SK-N-SH (cell line): ENCODE measurements at regions not wholly inside any gene's neighbourhood (a gene's known extent, or its start where the extent isn't known, plus 50 kb on each side); places are given as distances from the start of the nearest gene placed in this dataset.

Source experiments
- CTCF ChIA-PET: fragments of 300-600, 350-600 bp; formaldehyde crosslinking; extraction: SDS; loops from one replicate; lab custom pipeline; 2021; lab: Yijun Ruan, JAX
- POLR2A ChIA-PET: fragments of 350-600 bp; sonication (Branson Sonifier 250); formaldehyde crosslinking; extraction: SDS; loops from one replicate; lab custom pipeline; 2020; ENCODE audit warnings: antibody characterized with exemption, inconsistent platforms; lab: Yijun Ruan, JAX
- DNase-seq: peaks from one replicate; pipeline ENCODE4 v3.0.0; 2012
- H2AFZ ChIP-seq: fragments of 200-600 bp; sonication (generic); 2 replicates; pipeline ENCODE4 v1.8.1; 2016; ENCODE audit warnings: antibody characterized with exemption, mild to moderate bottlenecking, low read depth
- H3F3A ChIP-seq: fragments of 200-600 bp; sonication (generic); replicated peaks from 2 replicates; pipeline ENCODE3; 2016; ENCODE audit warnings: antibody characterized with exemption, mild to moderate bottlenecking; ENCODE audit not compliant: insufficient read depth
- H3K27ac ChIP-seq, 2 experiments: fragments of 200-500 bp in 1 of 2; fragments of 200-600 bp in 1 of 2; sonication (Bioruptor generic) in 1 of 2; sonication (generic), shearing (Covaris generic) in 1 of 2; 2 replicates each; pipeline versions ENCODE4 v1.5.1 to v1.6.1; 2014 to 2016; ENCODE audit warnings: low read depth in 2 of 2, inconsistent platforms in 1 of 2, low read length in 1 of 2, mild to moderate bottlenecking in 1 of 2, mixed read lengths in 1 of 2
- H3K27me3 ChIP-seq: fragments of 200-600 bp; sonication (generic), shearing (Covaris generic); 2 replicates; pipeline ENCODE4 v1.6.1; 2016; ENCODE audit warnings: mixed run types; ENCODE audit not compliant: insufficient read depth
- H3K36me3 ChIP-seq, 2 experiments: fragments of 200-500 bp in 1 of 2; fragments of 200-600 bp in 1 of 2; sonication (Bioruptor generic) in 1 of 2; sonication (generic) in 1 of 2; replicated peaks in 1 of 2; 2 replicates each; pipeline versions ENCODE3 to v1.5.1; 2014 to 2016; ENCODE audit warnings: low read length in 1 of 2, mild to moderate bottlenecking in 1 of 2; ENCODE audit not compliant: insufficient read depth in 2 of 2, control insufficient read depth in 1 of 2
- H3K4me1 ChIP-seq, 2 experiments: fragments of 200-500 bp in 1 of 2; fragments of 200-600 bp in 1 of 2; sonication (Bioruptor generic) in 1 of 2; sonication (generic), shearing (Covaris generic) in 1 of 2; 2 replicates each; pipeline versions ENCODE4 v1.5.1 to v1.6.1; 2014 to 2016; ENCODE audit warnings: low read depth in 1 of 2, low read length in 1 of 2, mixed run types in 1 of 2; ENCODE audit not compliant: insufficient read depth in 2 of 2, control insufficient read depth in 1 of 2
- H3K4me2 ChIP-seq: fragments of 200-600 bp; sonication (generic), shearing (Covaris generic); 2 replicates; pipeline ENCODE4 v1.6.1; 2017; ENCODE audit warnings: mixed run types
- H3K4me3 ChIP-seq, 2 experiments: fragments of 200-500 bp in 1 of 2; fragments of 200-600 bp in 1 of 2; sonication (Bioruptor generic) in 1 of 2; sonication (generic), shearing (Covaris generic) in 1 of 2; 2 replicates each; pipeline versions ENCODE4 v1.5.1 to v1.8.1; 2014 to 2016; ENCODE audit warnings: low read depth in 2 of 2, inconsistent platforms in 1 of 2, low read length in 1 of 2, mild to moderate bottlenecking in 1 of 2, mixed read lengths in 1 of 2, moderate library complexity in 1 of 2
- H3K79me2 ChIP-seq: fragments of 200-600 bp; sonication (generic); 2 replicates; pipeline ENCODE4 v1.8.1; 2017; ENCODE audit warnings: mild to moderate bottlenecking; ENCODE audit not compliant: insufficient read depth
- H3K9ac ChIP-seq: fragments of 200-600 bp; sonication (generic); 2 replicates; pipeline ENCODE4 v1.6.1; 2017; ENCODE audit warnings: mixed run types
- H3K9me2 ChIP-seq: fragments of 200-600 bp; sonication (generic); 2 replicates; pipeline ENCODE4 v1.6.1; 2017; ENCODE audit warnings: mixed run types
- H3K9me3 ChIP-seq: fragments of 200-600 bp; sonication (generic); 2 replicates; pipeline ENCODE4 v1.6.1; 2017; ENCODE audit warnings: mixed run types, mild to moderate bottlenecking, moderate library complexity
- H4K20me1 ChIP-seq: fragments of 200-600 bp; sonication (generic); 2 replicates; pipeline ENCODE4 v1.6.1; 2017; ENCODE audit warnings: mild to moderate bottlenecking, mixed run types; ENCODE audit not compliant: insufficient read depth
- CHD2 ChIP-seq: fragments of 150-350 bp; IDR thresholded peaks from 2 replicates; pipeline ENCODE4 v1.6.1; 2018; ENCODE audit warnings: low read length; ENCODE audit not compliant: partially characterized antibody
- ELF1 ChIP-seq: IDR thresholded peaks from 2 replicates; pipeline ENCODE4 v1.4.0; 2012
- EZH2phosphoT487 ChIP-seq: fragments of 200-600 bp; sonication (generic); IDR thresholded peaks from 2 replicates; pipeline ENCODE4 v1.6.1; 2017; ENCODE audit warnings: low read depth, mixed run types, mild to moderate bottlenecking, antibody characterized with exemption, moderate library complexity, borderline replicate concordance
- FOXJ3 ChIP-seq: sonication (generic); formaldehyde crosslinking; IDR thresholded peaks from 2 replicates; pipeline ENCODE4 v1.5.1; 2020; ENCODE audit warnings: mild to moderate bottlenecking, missing genetic modification reagents
- FOXM1 ChIP-seq: IDR thresholded peaks from 2 replicates; pipeline ENCODE4 v1.4.0; 2012; ENCODE audit warnings: low read depth, mild to moderate bottlenecking
- GATA2 ChIP-seq: sonication (generic); formaldehyde crosslinking; IDR thresholded peaks from 2 replicates; pipeline ENCODE4 v1.5.0; 2020; ENCODE audit warnings: mild to moderate bottlenecking, missing genetic modification reagents
- MAX ChIP-seq: IDR thresholded peaks from 2 replicates; pipeline ENCODE4 v1.4.0; 2012; ENCODE audit warnings: low read depth
- MEF2A ChIP-seq: IDR thresholded peaks from 2 replicates; pipeline ENCODE4 v1.4.0; 2012; ENCODE audit warnings: low read depth, borderline replicate concordance
- MXI1 ChIP-seq: IDR thresholded peaks from 2 replicates; pipeline ENCODE4 v1.6.1; 2012; ENCODE audit warnings: mild to moderate bottlenecking, low read depth, low read length, improper control_type of control experiment
- RAD21 ChIP-seq: IDR thresholded peaks from 2 replicates; pipeline ENCODE4 v1.6.1; 2012; ENCODE audit warnings: mild to moderate bottlenecking, low read length
- RCOR1 ChIP-seq: fragments of 150-350 bp; IDR thresholded peaks from 2 replicates; pipeline ENCODE4 v1.6.1; 2017; ENCODE audit warnings: antibody characterized with exemption, low read length
- REST ChIP-seq: IDR thresholded peaks from 2 replicates; pipeline ENCODE4 v1.6.1; 2012; ENCODE audit warnings: mild to moderate bottlenecking, low read depth, low read length, moderate library complexity
- SIN3A ChIP-seq: IDR thresholded peaks from 2 replicates; pipeline ENCODE4 v1.6.1; 2012; ENCODE audit warnings: low read depth, mild to moderate bottlenecking, low read length, moderate library complexity, borderline replicate concordance
- SMC3 ChIP-seq: IDR thresholded peaks from 2 replicates; pipeline ENCODE4 v1.6.1; 2012; ENCODE audit warnings: low read depth, low read length, improper control_type of control experiment
- TAF1 ChIP-seq: IDR thresholded peaks from 2 replicates; pipeline ENCODE4 v1.6.1; 2012; ENCODE audit warnings: low read depth, mild to moderate bottlenecking, low read length, moderate library complexity, borderline replicate concordance
- TCF12 ChIP-seq: IDR thresholded peaks from 2 replicates; pipeline ENCODE4 v1.4.0; 2012
- TEAD4 ChIP-seq: IDR thresholded peaks from 2 replicates; pipeline ENCODE4 v1.4.0; 2012; ENCODE audit warnings: mild to moderate bottlenecking, borderline replicate concordance; ENCODE audit not compliant: insufficient read depth
- USF1 ChIP-seq: IDR thresholded peaks from 2 replicates; pipeline ENCODE4 v1.4.0; 2012; ENCODE audit warnings: low read depth, borderline replicate concordance
- USF2 ChIP-seq: fragments of 150-350 bp; IDR thresholded peaks from 2 replicates; pipeline ENCODE4 v1.6.1; 2017; ENCODE audit warnings: antibody characterized with exemption, low read length, low read depth, borderline replicate concordance
- YY1 ChIP-seq: IDR thresholded peaks from 2 replicates; pipeline ENCODE4 v1.4.0; 2012; ENCODE audit warnings: low read depth, mild to moderate bottlenecking
- ZBTB33 ChIP-seq: IDR thresholded peaks from 2 replicates; pipeline ENCODE4 v1.4.0; 2012; ENCODE audit warnings: low read depth, borderline replicate concordance
- WGBS: methylation state at CpG from one replicate; pipeline ENCODE4 v1.1.6; 2017; ENCODE audit warnings: low lambda C conversion rate; 5-methylcytosine and 5-hydroxymethylcytosine counted together

- no peaks in the 10 kb centered on the region for H3K79me2 ChIP-seq
- H2AFZ ChIP-seq: no peak overlapping the region
- no peaks in the 10 kb centered on the region for H3K27me3 ChIP-seq
- 0 out of 2 replicates have a peak, but pooled peaks cover 1% of the 10 kb centered on the region for H3K9me3 ChIP-seq
- H3K4me2 ChIP-seq: no peak overlapping the region
- POLR2A ChIA-PET: no interaction called here
- no peak for TF ChIP-seq USF2
- no peak for TF ChIP-seq USF1
- no peak for TF ChIP-seq CHD2
- TF ChIP-seq ELF1: no peak
- TF ChIP-seq MAX: no peak
- TF ChIP-seq MXI1: no peak
- no peak for TF ChIP-seq EZH2phosphoT487
- no peak for TF ChIP-seq TEAD4
- TF ChIP-seq RAD21: no peak
- no peak for TF ChIP-seq SMC3
- no peak for TF ChIP-seq ZBTB33
- no peak for TF ChIP-seq SIN3A
- TF ChIP-seq YY1: no peak
- TF ChIP-seq, all 33 proteins: peak for 0
- no peak for DNase-seq
- Histone ChIP-seq H4K20me1 (no peaks in the 10 kb centered on the region), H3K36me3 (no peaks in the 10 kb centered on the region), H3K9me2 (no peaks in the 10 kb centered on the region), H3K4me1 (no peaks in the 10 kb centered on the region; a peak in 1 of 4 replicates), H3K4me3 (no peak overlapping the region), H3K27ac (no peak overlapping the region), H3F3A (no peaks in the 10 kb centered on the region), H3K9ac (no peak overlapping the region)
- CTCF ChIA-PET: no interaction called here
- 83% methylated on average over 2 of the region's 2 CpGs for WGBS
These were observed 722.5 kb downstream of the SOCS6 start for GRCh38 chr18:71011389-71011788.

- Histone ChIP-seq H2AFZ (no peak overlapping the region), H3K4me1 (no peaks in the 10 kb centered on the region; a peak in 1 of 4 replicates), H3K4me2 (no peak overlapping the region), H3K79me2 (no peaks in the 10 kb centered on the region), H3K9ac (no peak overlapping the region), H3F3A (no peaks in the 10 kb centered on the region), H3K27me3 (no peaks in the 10 kb centered on the region), H3K9me2 (no peaks in the 10 kb centered on the region), H4K20me1 (no peaks in the 10 kb centered on the region), H3K4me3 (no peak overlapping the region), H3K36me3 (no peaks in the 10 kb centered on the region), H3K27ac (no peak overlapping the region), H3K9me3 (no peaks in the 10 kb centered on the region)
- 79% methylated on average over 3 of the region's 3 CpGs for WGBS
- no peak for DNase-seq
- POLR2A ChIA-PET: no interaction called here
- CTCF ChIA-PET: no interaction called here
- TF ChIP-seq YY1 (no peak), GATA2 (CRISPR knock-in tag) (no peak), TAF1 (no peak), TCF12 (no peak), TEAD4 (no peak), MAX (no peak), SIN3A (no peak), FOXM1 (no peak), RCOR1 (no peak), SMC3 (no peak), MEF2A (no peak), REST (no peak), FOXJ3 (CRISPR knock-in tag) (no peak)
These were observed 719.4 kb downstream of the SOCS6 start for GRCh38 chr18:71008257-71008656.
